SJCRH30 (cell line): ENCODE measurements at regions not wholly inside any gene's neighbourhood (a gene's known extent, or its start where the extent isn't known, plus 50 kb on each side); places are given as distances from the start of the nearest gene placed in this dataset.

Experiments
- DNase-seq, 2 experiments: peaks; one replicate each; pipeline ENCODE4 v3.0.0-alpha.2; 2015 to 2020
- H3K27ac ChIP-seq: fragments of 250-450 bp; sonication (Bioruptor Pico); 2 replicates; pipeline ENCODE4 v1.5.1; 2020; ENCODE audit warnings: mild to moderate bottlenecking, moderate library complexity
- H3K27me3 ChIP-seq: fragments of 250-450 bp; sonication (Bioruptor Pico); 2 replicates; pipeline ENCODE4 v1.5.1; 2020; ENCODE audit warnings: mild to moderate bottlenecking, moderate library complexity
- H3K36me3 ChIP-seq: fragments of 250-450 bp; sonication (Bioruptor Pico); 2 replicates; pipeline ENCODE4 v1.5.1; 2020; ENCODE audit warnings: mild to moderate bottlenecking, moderate library complexity
- H3K4me1 ChIP-seq: fragments of 250-450 bp; sonication (Bioruptor Pico); 2 replicates; pipeline ENCODE4 v1.5.1; 2020; ENCODE audit warnings: mild to moderate bottlenecking, moderate library complexity
- H3K4me3 ChIP-seq: fragments of 250-450 bp; sonication (Bioruptor Pico); 2 replicates; pipeline ENCODE4 v1.5.1; 2020; ENCODE audit warnings: mild to moderate bottlenecking, moderate library complexity
- H3K9me3 ChIP-seq: fragments of 250-450 bp; sonication (Bioruptor Pico); replicated peaks from 2 replicates; pipeline ENCODE4 v1.5.1; 2020; ENCODE audit warnings: mild to moderate bottlenecking, moderate library complexity

GRCh38 chr12:111310076-111310870 is 58.6 kb downstream of the PHETA1 start:
- no peak for DNase-seq
- no peak overlapping the region for H3K27ac ChIP-seq
- H3K4me1 ChIP-seq = peaks cover 6% of the 10 kb centered on the region; the same call in 1 of the 2 replicates
- no peaks in the 10 kb centered on the region for H3K27me3 ChIP-seq
- peaks cover under 1% of the 10 kb centered on the region for H3K9me3 ChIP-seq
- H3K36me3 ChIP-seq = no peaks in the 10 kb centered on the region
- H3K4me3 ChIP-seq = no peak overlapping the region

DNA sequence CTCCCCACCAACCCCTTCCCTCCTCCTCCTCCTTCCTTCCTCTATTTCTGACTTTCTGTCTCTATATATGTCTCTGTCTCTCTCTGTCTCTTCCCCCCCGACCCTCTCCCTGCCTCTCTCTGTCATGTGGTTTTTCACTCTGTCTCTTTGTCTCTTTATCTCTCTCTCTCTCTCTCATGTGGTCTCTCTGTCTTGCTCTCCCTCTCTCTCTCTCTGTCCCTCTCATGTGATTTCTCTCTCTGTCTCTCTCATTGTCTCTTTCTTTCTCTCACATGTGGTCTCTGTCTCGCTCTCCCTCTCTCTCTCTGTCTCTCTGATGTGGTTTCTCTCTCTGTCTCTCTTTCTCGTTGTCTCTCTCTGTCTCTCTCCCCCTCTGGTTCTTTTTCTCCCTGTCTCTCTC is 59.3 kb downstream of the PHETA1 start:
- Histone ChIP-seq H3K4me3 (no peak overlapping the region), H3K4me1 (peaks cover 6% of the 10 kb centered on the region; the same call in 1 of the 2 replicates), H3K9me3 (peaks cover 5% of the 10 kb centered on the region), H3K36me3 (no peaks in the 10 kb centered on the region), H3K27ac (no peak overlapping the region), H3K27me3 (no peaks in the 10 kb centered on the region)
- no peak for DNase-seq

DNA sequence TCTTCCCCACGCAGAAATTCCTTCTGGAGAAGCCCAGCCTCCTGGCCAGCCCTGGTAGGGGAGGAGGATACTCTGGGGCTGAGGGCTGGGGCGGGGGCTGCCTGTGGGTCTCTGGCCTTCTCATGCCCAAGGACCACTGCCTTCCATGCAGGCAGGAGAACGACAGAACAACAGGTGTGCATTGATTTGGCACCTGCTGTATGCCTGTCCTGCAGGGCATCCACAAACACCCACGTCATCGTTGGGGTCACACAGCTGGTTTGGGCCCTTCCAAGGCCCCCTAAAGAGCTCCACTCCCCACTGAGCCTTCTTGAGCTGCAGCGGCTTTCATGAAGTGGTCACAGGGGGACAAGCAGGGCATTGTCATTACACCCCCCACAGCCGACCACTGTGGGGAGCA is 60.4 kb downstream of the PHETA1 start:
- Histone ChIP-seq H3K9me3 (peaks cover 5% of the 10 kb centered on the region), H3K27me3 (no peaks in the 10 kb centered on the region), H3K36me3 (no peaks in the 10 kb centered on the region), H3K27ac (no peak overlapping the region), H3K4me1 (peaks cover 6% of the 10 kb centered on the region; the same call in 1 of the 2 replicates), H3K4me3 (no peak overlapping the region)
- no peak for DNase-seq

GRCh38 chr12:111304642-111305071 is 64.2 kb downstream of the PHETA1 start:
- H3K4me3 ChIP-seq = no peak overlapping the region
- no peaks in the 10 kb centered on the region for H3K27me3 ChIP-seq
- H3K27ac ChIP-seq = no peak overlapping the region
- H3K9me3 ChIP-seq = peaks cover 5% of the 10 kb centered on the region
- H3K36me3 ChIP-seq = no peaks in the 10 kb centered on the region
- H3K4me1 ChIP-seq = no peaks in the 10 kb centered on the region
- peak in 1 of 2 experiments; percentile 35 for DNase-seq

- Histone ChIP-seq H3K27me3 (no peaks in the 10 kb centered on the region), H3K9me3 (peaks cover 5% of the 10 kb centered on the region), H3K36me3 (no peaks in the 10 kb centered on the region), H3K4me1 (no peaks in the 10 kb centered on the region), H3K4me3 (no peak overlapping the region), H3K27ac (no peak overlapping the region)
- DNase-seq = no peak
These were observed 65.4 kb downstream of the PHETA1 start for GRCh38 chr12:111303531-111303930.

DNA sequence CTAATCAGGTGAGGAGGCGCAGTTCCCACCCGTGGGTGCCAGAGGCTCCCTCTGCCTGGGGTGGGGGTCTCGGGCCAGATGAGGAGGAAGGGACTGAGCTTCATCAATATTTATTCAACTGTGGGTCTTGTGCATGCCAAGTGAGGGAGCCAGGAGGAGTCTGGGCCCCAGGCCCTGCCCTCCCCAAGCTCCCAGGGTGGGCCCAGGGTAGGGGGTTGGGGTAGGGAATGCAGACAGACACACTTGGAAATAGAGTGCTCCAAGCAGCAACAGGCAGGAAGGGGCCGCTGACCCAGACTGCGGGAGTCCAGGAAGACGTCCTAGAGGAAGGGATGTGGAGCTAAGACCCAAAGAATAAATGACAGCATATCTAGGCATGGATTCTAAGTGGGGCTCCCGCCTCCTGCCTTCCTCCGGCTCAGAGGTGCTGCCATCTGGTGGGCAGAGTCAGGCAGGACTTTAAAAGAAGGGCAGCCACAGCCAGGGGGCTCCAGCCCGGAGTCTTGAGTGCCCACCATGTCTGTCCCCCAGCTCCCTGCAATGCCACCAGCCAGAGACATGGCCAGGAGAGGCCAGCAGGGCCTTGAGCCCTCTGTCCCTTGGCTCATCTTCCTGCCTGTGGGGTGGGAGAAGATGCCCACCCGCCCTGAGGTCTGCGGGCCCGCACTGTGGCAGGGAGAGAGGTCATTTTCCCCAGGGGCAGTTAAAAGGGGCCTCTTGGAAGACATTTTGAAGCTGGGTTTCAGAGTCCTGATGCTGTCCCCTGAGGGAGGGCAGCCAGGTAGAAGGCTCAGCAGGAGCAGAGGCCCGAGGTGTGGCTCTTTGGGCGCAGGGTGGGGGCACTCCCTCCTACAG is 70.1 kb downstream of the PHETA1 start:
- H3K36me3 ChIP-seq = no peaks in the 10 kb centered on the region
- H3K4me3 ChIP-seq = no peak overlapping the region
- H3K9me3 ChIP-seq = no peaks in the 10 kb centered on the region
- H3K4me1 ChIP-seq = no peaks in the 10 kb centered on the region
- peak; percentile 39 to 64 for DNase-seq
- H3K27ac ChIP-seq = no peak overlapping the region
- no peaks in the 10 kb centered on the region for H3K27me3 ChIP-seq

DNA sequence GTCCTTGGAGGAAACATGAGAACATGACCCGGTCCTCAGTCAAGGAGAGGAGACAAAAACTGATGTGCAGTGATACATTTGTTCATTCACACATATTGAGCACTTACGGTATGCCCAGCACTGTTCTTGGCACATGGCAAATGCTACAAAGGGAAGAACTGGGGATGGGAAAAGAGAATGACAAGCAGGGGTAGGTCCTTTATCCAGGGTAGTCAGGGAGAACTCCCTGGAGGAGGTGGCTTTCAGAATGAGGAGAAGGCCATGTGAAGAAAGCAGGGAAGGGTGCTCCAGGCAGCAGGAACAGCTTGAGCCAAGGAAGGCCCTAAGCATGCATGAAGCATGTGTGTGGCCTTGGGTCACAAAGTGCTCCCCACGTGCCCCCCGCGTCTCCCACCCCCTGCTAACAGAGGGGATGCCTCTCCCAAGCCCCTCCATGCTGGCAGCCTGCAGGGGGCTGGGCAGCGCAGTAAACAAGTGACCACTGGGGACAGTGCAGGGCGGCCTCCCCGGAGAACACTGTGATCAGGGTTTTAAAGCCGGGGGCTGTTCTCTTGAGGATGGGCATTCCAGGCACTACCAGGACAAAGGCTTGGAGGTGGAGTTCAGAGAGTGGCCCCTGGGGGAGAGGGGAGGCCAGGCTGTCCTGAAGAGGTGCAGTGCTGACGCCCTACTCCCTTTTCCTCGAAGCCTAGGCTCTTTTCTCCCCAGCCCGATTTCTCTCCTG is 71.0 kb downstream of the PHETA1 start:
- no peak overlapping the region for H3K4me3 ChIP-seq
- no peaks in the 10 kb centered on the region for H3K27me3 ChIP-seq
- no peaks in the 10 kb centered on the region for H3K36me3 ChIP-seq
- H3K27ac ChIP-seq = no peak overlapping the region
- no peaks in the 10 kb centered on the region for H3K9me3 ChIP-seq
- DNase-seq = no peak
- H3K4me1 ChIP-seq = no peaks in the 10 kb centered on the region

DNA sequence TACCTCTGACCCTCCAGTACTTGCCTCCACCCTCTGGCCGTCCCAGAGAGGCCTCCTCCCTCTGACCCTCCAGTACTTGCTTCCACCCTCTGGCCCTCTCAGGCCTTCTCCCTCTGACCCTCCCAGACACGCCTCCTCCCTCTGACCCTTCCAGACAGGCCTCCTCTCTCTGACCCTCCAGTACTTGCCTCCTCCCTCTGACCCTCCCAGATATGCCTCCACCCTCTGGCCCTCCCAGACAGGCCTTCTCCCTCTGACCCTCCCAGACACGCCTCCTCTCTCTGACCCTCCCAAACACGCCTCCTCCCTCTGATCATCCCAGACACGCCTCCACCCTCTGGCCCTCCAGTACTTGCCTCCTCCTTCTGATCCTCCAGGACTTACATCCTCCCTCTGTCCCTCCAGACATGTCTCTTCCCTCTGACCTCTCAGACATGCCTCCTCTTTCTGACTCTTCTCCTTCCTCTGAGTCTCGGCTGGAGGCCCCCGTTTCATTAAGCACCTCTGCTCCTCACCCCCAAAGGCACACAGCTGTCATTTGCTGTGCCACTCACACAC is 71.9 kb downstream of the PHETA1 start:
- no peaks in the 10 kb centered on the region for H3K36me3 ChIP-seq
- no peak for DNase-seq
- no peaks in the 10 kb centered on the region for H3K4me1 ChIP-seq
- H3K9me3 ChIP-seq = no peaks in the 10 kb centered on the region
- H3K27me3 ChIP-seq = no peaks in the 10 kb centered on the region
- no peak overlapping the region for H3K27ac ChIP-seq
- no peak overlapping the region for H3K4me3 ChIP-seq

GRCh38 chr12:111295176-111295575 is 73.7 kb downstream of the PHETA1 start:
- H3K27me3 ChIP-seq = no peaks in the 10 kb centered on the region
- no peaks in the 10 kb centered on the region for H3K36me3 ChIP-seq
- H3K4me3 ChIP-seq = no peak overlapping the region
- H3K27ac ChIP-seq = no peak overlapping the region
- no peak for DNase-seq
- no peaks in the 10 kb centered on the region for H3K4me1 ChIP-seq
- H3K9me3 ChIP-seq = no peaks in the 10 kb centered on the region

GRCh38 chr12:111293266-111294009 is 75.5 kb downstream of the PHETA1 start:
- H3K27me3 ChIP-seq = no peaks in the 10 kb centered on the region
- H3K4me3 ChIP-seq = no peak overlapping the region
- H3K36me3 ChIP-seq = no peaks in the 10 kb centered on the region
- H3K4me1 ChIP-seq = no peaks in the 10 kb centered on the region
- no peak for DNase-seq
- no peak overlapping the region for H3K27ac ChIP-seq
- no peaks in the 10 kb centered on the region for H3K9me3 ChIP-seq

DNA sequence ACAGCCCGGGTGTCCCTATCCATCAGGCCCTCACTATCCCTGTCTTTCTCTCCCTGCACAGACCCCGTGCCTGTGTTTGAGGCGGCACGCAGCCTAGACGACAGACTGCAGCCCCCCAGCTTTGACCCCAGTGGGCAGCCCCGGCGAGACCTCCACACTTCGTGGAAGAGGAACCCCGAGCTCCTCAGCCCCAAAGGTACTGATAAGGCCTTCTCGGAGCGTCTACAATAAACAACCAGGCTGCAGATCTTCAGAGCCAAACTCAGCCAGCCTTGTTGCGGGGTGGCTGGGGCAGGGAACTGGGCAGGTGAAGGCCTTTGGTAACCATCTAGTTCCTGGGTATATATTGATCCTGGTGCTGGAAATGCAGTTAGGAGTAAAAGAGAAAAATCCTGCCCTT is 77.5 kb downstream of the PHETA1 start:
- Histone ChIP-seq H3K27me3 (no peaks in the 10 kb centered on the region), H3K4me1 (no peaks in the 10 kb centered on the region), H3K36me3 (no peaks in the 10 kb centered on the region), H3K4me3 (no peak overlapping the region), H3K27ac (no peak overlapping the region), H3K9me3 (no peaks in the 10 kb centered on the region)
- DNase-seq = no peak

GRCh38 chr12:111288771-111289170 is 80.1 kb downstream of the PHETA1 start:
- H3K9me3 ChIP-seq = no peaks in the 10 kb centered on the region
- DNase-seq = no peak
- no peaks in the 10 kb centered on the region for H3K27me3 ChIP-seq
- no peaks in the 10 kb centered on the region for H3K4me1 ChIP-seq
- H3K36me3 ChIP-seq = no peaks in the 10 kb centered on the region
- H3K27ac ChIP-seq = no peak overlapping the region
- H3K4me3 ChIP-seq = no peak overlapping the region

- Histone ChIP-seq H3K9me3 (no peaks in the 10 kb centered on the region), H3K4me1 (no peaks in the 10 kb centered on the region), H3K4me3 (no peak overlapping the region), H3K27me3 (no peaks in the 10 kb centered on the region), H3K27ac (no peak overlapping the region), H3K36me3 (no peaks in the 10 kb centered on the region)
- no peak for DNase-seq
These were observed 81.6 kb downstream of the PHETA1 start for GRCh38 chr12:111287125-111287900.
